ENCODE measurements at regions not wholly inside any gene's neighbourhood (a gene's known extent, or its start where the extent isn't known, plus 50 kb on each side); places are given as distances from the start of the nearest gene placed in this dataset.
"Not testable (repeated sequence)": the region's sequence is repeated elsewhere in the genome, so short reads cannot be mapped to it uniquely, and the experiment has no call there.

- DNase-seq: no peak
Measured at GRCh38 chr5:18990852-18991251, 997.1 kb downstream of the CDH18 start.

GRCh38 chr5:18992264-18992663 is 995.7 kb downstream of the CDH18 start:
- DNase-seq: no peak

GRCh38 chr5:18999478-18999877 is 988.5 kb downstream of the CDH18 start:
- no peak for DNase-seq

- no peak for DNase-seq
Measured at GRCh38 chr5:19001054-19001453, 986.9 kb downstream of the CDH18 start.

GRCh38 chr5:19001539-19001938 is 986.5 kb downstream of the CDH18 start:
- DNase-seq: no peak

GRCh38 chr5:19002111-19002510 is 985.9 kb downstream of the CDH18 start:
- no peak for DNase-seq

- DNase-seq: no peak
Measured at GRCh38 chr5:19018822-19019221, 969.2 kb downstream of the CDH18 start.

- DNase-seq: no peak
Measured at GRCh38 chr5:19031491-19031890, 956.5 kb downstream of the CDH18 start.

- no peak for DNase-seq
Measured at GRCh38 chr5:19035816-19036215, 952.2 kb downstream of the CDH18 start.

- no peak for DNase-seq
Measured at GRCh38 chr5:19042106-19042505, 945.9 kb downstream of the CDH18 start.

- no peak for DNase-seq
Measured at GRCh38 chr5:19044311-19044710, 943.7 kb downstream of the CDH18 start.

GRCh38 chr5:19044931-19045695 is 942.9 kb downstream of the CDH18 start:
- no peak for DNase-seq

GRCh38 chr5:19047277-19047676 is 940.7 kb downstream of the CDH18 start:
- no peak for DNase-seq

GRCh38 chr5:19048726-19049125 is 939.3 kb downstream of the CDH18 start:
- DNase-seq: no peak

- DNase-seq: no peak
Measured at GRCh38 chr5:19058216-19058615, 929.8 kb downstream of the CDH18 start.

GRCh38 chr5:19064094-19064493 is 923.9 kb downstream of the CDH18 start:
- no peak for DNase-seq

- DNase-seq: no peak
Measured at GRCh38 chr5:19067741-19068140, 920.3 kb downstream of the CDH18 start.

- no peak for DNase-seq
Measured at GRCh38 chr5:19098434-19098833, 889.6 kb downstream of the CDH18 start.

- DNase-seq: no peak
Measured at GRCh38 chr5:19099195-19099594, 888.8 kb downstream of the CDH18 start.

GRCh38 chr5:19104948-19105347 is 883.1 kb downstream of the CDH18 start:
- no peak for DNase-seq

GRCh38 chr5:19122923-19123322 is 865.1 kb downstream of the CDH18 start:
- DNase-seq: no peak

GRCh38 chr5:19125956-19126713 is 861.9 kb downstream of the CDH18 start:
- DNase-seq: no peak

- DNase-seq: no peak
Measured at GRCh38 chr5:19140276-19140675, 847.7 kb downstream of the CDH18 start.

GRCh38 chr5:19141937-19142524 is 846.0 kb downstream of the CDH18 start:
- DNase-seq: not testable (repeated sequence)
